IPS DF 6.9 (cell line): ENCODE measurements at regions not wholly inside any gene's neighbourhood (a gene's known extent, or its start where the extent isn't known, plus 50 kb on each side); places are given as distances from the start of the nearest gene placed in this dataset.

Experiments used
- DNase-seq: peaks from one replicate; pipeline ENCODE4 v3.0.0-alpha.2; 2013; ENCODE audit warnings: low read depth, low spot score
- H3K27ac ChIP-seq: one replicate; pipeline ENCODE4 v1.5.1; 2013; ENCODE audit warnings: low read length, control low read depth
- H3K27me3 ChIP-seq: 2 replicates; pipeline ENCODE4 v1.6.1; 2013; ENCODE audit warnings: mild to moderate bottlenecking, low read length; ENCODE audit not compliant: control insufficient read depth, insufficient read depth
- H3K36me3 ChIP-seq: 2 replicates; pipeline ENCODE4 v1.6.1; 2013; ENCODE audit warnings: low read length; ENCODE audit not compliant: control insufficient read depth, insufficient read depth
- H3K4me1 ChIP-seq: 2 replicates; pipeline ENCODE4 v1.6.1; 2013; ENCODE audit warnings: low read length; ENCODE audit not compliant: control insufficient read depth, insufficient read depth
- H3K4me3 ChIP-seq: 2 replicates; pipeline ENCODE4 v1.5.1; 2013; ENCODE audit warnings: mild to moderate bottlenecking, low read length
- H3K9me3 ChIP-seq: 2 replicates; pipeline ENCODE4 v1.6.1; 2013; ENCODE audit warnings: low read length, inconsistent platforms; ENCODE audit not compliant: control insufficient read depth, insufficient read depth
- WGBS: extraction: QIAGEN DNeasy Blood & Tissue Kit; methylation state at CpG from one replicate; pipeline ENCODE4 v1.1.7; 2013; ENCODE audit warnings: mixed read lengths, missing lambda C conversion rate; ENCODE audit not compliant: insufficient read length, insufficient coverage; 5-methylcytosine and 5-hydroxymethylcytosine counted together

GRCh38 chr15:39435244-39435643 is 145.6 kb upstream of the THBS1 start:
- H3K27ac ChIP-seq, result no peak overlapping the region

GRCh38 chr15:39438260-39438659 is 142.6 kb upstream of the THBS1 start:
- Histone ChIP-seq H3K9me3 (no peaks in the 10 kb centered on the region), H3K36me3 (no peaks in the 10 kb centered on the region), H3K27ac (no peak overlapping the region), H3K27me3 (no peaks in the 10 kb centered on the region), H3K4me1 (no peaks in the 10 kb centered on the region), H3K4me3 (no peak overlapping the region)
- DNase-seq, result no peak
- WGBS, result no CpG with 5 or more reads among the region's 5 CpGs

More at GRCh38 chr15:39435244-39435643, 145.6 kb upstream of the THBS1 start:
- Histone ChIP-seq H3K4me3 (no peak overlapping the region), H3K36me3 (no peaks in the 10 kb centered on the region), H3K9me3 (no peaks in the 10 kb centered on the region), H3K27me3 (no peaks in the 10 kb centered on the region), H3K4me1 (no peaks in the 10 kb centered on the region)
- no peak for DNase-seq
- no CpG with 5 or more reads among the region's 2 CpGs for WGBS

- no peak overlapping the region for H3K27ac ChIP-seq
- DNase-seq, result no peak
- H3K9me3 ChIP-seq, result no peaks in the 10 kb centered on the region
- H3K4me3 ChIP-seq, result no peak overlapping the region
- no CpG with 5 or more reads among the region's 9 CpGs for WGBS
- H3K27me3 ChIP-seq, result no peaks in the 10 kb centered on the region
- no peaks in the 10 kb centered on the region for H3K4me1 ChIP-seq
- no peaks in the 10 kb centered on the region for H3K36me3 ChIP-seq
These were observed 141.9 kb upstream of the THBS1 start for GRCh38 chr15:39438799-39439592.

GRCh38 chr15:39442898-39443297 is 138.0 kb upstream of the THBS1 start:
- DNase-seq, result no peak
- WGBS, result no CpG with 5 or more reads among the region's 2 CpGs

GRCh38 chr15:39443659-39444219 is 137.1 kb upstream of the THBS1 start:
- Histone ChIP-seq H3K36me3 (no peaks in the 10 kb centered on the region), H3K4me1 (peaks cover 3% of the 10 kb centered on the region; the same call in 1 of the 2 replicates), H3K4me3 (no peak overlapping the region), H3K27ac (no peak overlapping the region), H3K27me3 (no peaks in the 10 kb centered on the region), H3K9me3 (no peaks in the 10 kb centered on the region)
- no CpG with 5 or more reads among the region's 4 CpGs for WGBS
- DNase-seq, result no peak

More at GRCh38 chr15:39442898-39443297, 138.0 kb upstream of the THBS1 start:
- Histone ChIP-seq H3K4me3 (no peak overlapping the region), H3K27me3 (no peaks in the 10 kb centered on the region), H3K4me1 (peaks cover 3% of the 10 kb centered on the region; the same call in 1 of the 2 replicates), H3K9me3 (no peaks in the 10 kb centered on the region), H3K36me3 (no peaks in the 10 kb centered on the region), H3K27ac (no peak overlapping the region)

- H3K27ac ChIP-seq, result no peak overlapping the region
- H3K4me3 ChIP-seq, result no peak overlapping the region
- H3K36me3 ChIP-seq, result no peaks in the 10 kb centered on the region
- no peaks in the 10 kb centered on the region for H3K9me3 ChIP-seq
- H3K27me3 ChIP-seq, result no peaks in the 10 kb centered on the region
- peaks cover 3% of the 10 kb centered on the region; the same call in 1 of the 2 replicates for H3K4me1 ChIP-seq
- no CpG with 5 or more reads among the region's 11 CpGs for WGBS
- DNase-seq, result no peak
These were observed 136.0 kb upstream of the THBS1 start for GRCh38 chr15:39444735-39445470.

- no CpG with 5 or more reads among the region's 2 CpGs for WGBS
- no peak overlapping the region for H3K4me3 ChIP-seq
- no peak overlapping the region for H3K27ac ChIP-seq
- H3K9me3 ChIP-seq, result no peaks in the 10 kb centered on the region
- H3K27me3 ChIP-seq, result no peaks in the 10 kb centered on the region
- peaks cover 3% of the 10 kb centered on the region; the same call in 1 of the 2 replicates for H3K4me1 ChIP-seq
- no peaks in the 10 kb centered on the region for H3K36me3 ChIP-seq
- no peak for DNase-seq
These were observed 134.9 kb upstream of the THBS1 start for GRCh38 chr15:39445931-39446330.

GRCh38 chr15:39447346-39447745 is 133.5 kb upstream of the THBS1 start:
- H3K36me3 ChIP-seq, result no peaks in the 10 kb centered on the region
- no peaks in the 10 kb centered on the region for H3K9me3 ChIP-seq
- no peak for DNase-seq
- peaks cover 3% of the 10 kb centered on the region; the same call in 1 of the 2 replicates for H3K4me1 ChIP-seq
- H3K27me3 ChIP-seq, result no peaks in the 10 kb centered on the region
- no peak overlapping the region for H3K4me3 ChIP-seq
- WGBS, result no CpG with 5 or more reads among the region's 2 CpGs
- no peak overlapping the region for H3K27ac ChIP-seq

- H3K27ac ChIP-seq, result no peak overlapping the region
- H3K36me3 ChIP-seq, result no peaks in the 10 kb centered on the region
- WGBS, result no CpG with 5 or more reads among the region's 4 CpGs
- H3K4me1 ChIP-seq, result peaks cover 3% of the 10 kb centered on the region; the same call in 1 of the 2 replicates
- no peak overlapping the region for H3K4me3 ChIP-seq
- DNase-seq, result no peak
- no peaks in the 10 kb centered on the region for H3K9me3 ChIP-seq
- no peaks in the 10 kb centered on the region for H3K27me3 ChIP-seq
These were observed 133.0 kb upstream of the THBS1 start for GRCh38 chr15:39447881-39448280.

- no CpG with 5 or more reads among the region's 4 CpGs for WGBS
- Histone ChIP-seq H3K4me3 (no peak overlapping the region), H3K4me1 (peaks cover 3% of the 10 kb centered on the region; the same call in 1 of the 2 replicates), H3K27me3 (no peaks in the 10 kb centered on the region), H3K36me3 (no peaks in the 10 kb centered on the region), H3K27ac (no peak overlapping the region), H3K9me3 (no peaks in the 10 kb centered on the region)
- DNase-seq, result no peak
These were observed 132.5 kb upstream of the THBS1 start for GRCh38 chr15:39448409-39448808.
